ENCODE measurements at regions not wholly inside any gene's neighbourhood (a gene's known extent, or its start where the extent isn't known, plus 50 kb on each side); places are given as distances from the start of the nearest gene placed in this dataset.

DNA sequence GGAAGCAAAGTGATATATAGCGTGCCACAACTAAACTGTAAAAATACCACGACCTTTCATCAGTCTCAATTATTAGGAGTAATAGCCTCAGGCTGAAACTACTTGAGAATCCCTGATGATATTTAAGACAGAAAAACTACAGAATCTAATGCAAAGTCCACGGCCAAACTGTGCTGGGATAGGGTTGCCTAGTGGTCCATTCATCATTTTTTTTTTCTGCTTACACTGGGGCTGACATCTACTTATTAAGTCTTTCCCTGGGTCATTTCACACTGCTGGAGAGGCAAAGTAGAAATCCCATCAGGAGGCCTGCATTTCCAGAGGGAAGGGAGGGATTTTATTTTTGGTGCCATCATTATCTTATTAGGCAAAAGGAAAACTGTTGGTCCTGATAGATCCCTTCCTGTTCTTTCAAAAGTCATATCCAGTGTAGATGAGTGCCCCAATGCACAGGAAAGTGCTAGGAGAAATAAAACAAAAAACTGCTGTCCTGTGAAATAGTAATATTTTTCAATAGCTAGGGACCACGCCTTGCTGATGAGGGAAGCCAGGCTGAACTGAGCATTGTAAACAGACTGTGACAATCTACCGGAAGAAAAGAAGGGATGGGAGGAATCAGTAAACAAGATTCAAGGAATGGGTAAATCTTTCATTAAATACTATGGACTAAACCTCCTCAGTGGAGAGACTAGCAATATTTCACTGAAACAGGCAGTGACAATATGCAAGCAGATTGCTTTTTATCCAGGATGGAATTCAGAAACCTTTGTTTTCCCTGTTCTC, 644.3 kb downstream of the IRS1 start:
- Histone ChIP-seq H3K36me3 (ENCODE audit: control insufficient read depth, insufficient read depth, low read length) (no peaks in the 10 kb centered on the region), H3K9ac (no peak overlapping the region), H3K4me1 (no peaks in the 10 kb centered on the region), H3K79me2 (no peaks in the 10 kb centered on the region), H2AFZ (no peak overlapping the region), H3K27ac (no peak overlapping the region), H3K9me3 (ENCODE audit: control insufficient read depth, low read length) (no peaks in the 10 kb centered on the region), H3K4me3 (ENCODE audit: low read depth, low read length) (no peak overlapping the region), H3K27me3 (ENCODE audit: control insufficient read depth, insufficient read depth, low read length) (no peaks in the 10 kb centered on the region), H3K4me2 (ENCODE audit: low read length) (no peak overlapping the region)
- no peak for TF ChIP-seq CTCF (IDR thresholded peaks at IDR 0.05)

- Histone ChIP-seq H2AFZ (no peak overlapping the region), H3K4me2 (ENCODE audit: low read length) (no peak overlapping the region), H3K27me3 (ENCODE audit: control insufficient read depth, insufficient read depth, low read length) (no peaks in the 10 kb centered on the region), H3K36me3 (ENCODE audit: control insufficient read depth, insufficient read depth, low read length) (no peaks in the 10 kb centered on the region), H3K9ac (no peak overlapping the region), H3K79me2 (no peaks in the 10 kb centered on the region), H3K9me3 (ENCODE audit: control insufficient read depth, low read length) (no peaks in the 10 kb centered on the region), H3K4me1 (no peaks in the 10 kb centered on the region), H3K27ac (no peak overlapping the region), H3K4me3 (ENCODE audit: low read depth, low read length) (no peak overlapping the region)
- TF ChIP-seq CTCF (IDR thresholded peaks at IDR 0.05): no peak
Observed at GRCh38 chr2:226154610-226155009, 645.0 kb downstream of the IRS1 start.

- Histone ChIP-seq H3K4me1 (no peaks in the 10 kb centered on the region), H3K27ac (no peak overlapping the region), H3K27me3 (ENCODE audit: control insufficient read depth, insufficient read depth, low read length) (no peaks in the 10 kb centered on the region), H3K4me2 (ENCODE audit: low read length) (no peak overlapping the region), H3K36me3 (ENCODE audit: control insufficient read depth, insufficient read depth, low read length) (no peaks in the 10 kb centered on the region), H3K4me3 (ENCODE audit: low read depth, low read length) (no peak overlapping the region), H3K9ac (no peak overlapping the region), H3K79me2 (no peaks in the 10 kb centered on the region), H3K9me3 (ENCODE audit: control insufficient read depth, low read length) (no peaks in the 10 kb centered on the region), H2AFZ (no peak overlapping the region)
- TF ChIP-seq CTCF (IDR thresholded peaks at IDR 0.05): no peak
Observed at GRCh38 chr2:226153553-226153952, 646.1 kb downstream of the IRS1 start.

DNA sequence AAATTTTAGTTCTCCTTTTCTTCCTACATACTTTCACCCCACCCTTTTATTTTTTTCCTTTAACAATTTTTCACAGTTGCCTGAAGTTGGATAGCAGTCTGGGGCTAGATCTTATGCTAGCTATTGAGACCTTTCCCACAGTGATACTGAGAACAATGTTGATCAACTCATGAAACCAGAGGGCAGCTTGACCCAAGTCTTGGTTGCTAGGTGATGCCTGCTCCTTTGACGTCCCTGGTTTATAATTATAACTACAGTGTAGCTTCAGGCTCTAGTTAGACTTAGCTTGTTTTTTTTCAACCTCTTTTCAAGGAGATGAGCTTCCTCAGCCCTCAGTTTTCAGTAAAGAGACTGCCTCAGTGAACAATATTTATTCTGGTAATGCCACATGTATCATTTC, 648.5 kb downstream of the IRS1 start:
- no peaks in the 10 kb centered on the region for H3K4me1 ChIP-seq
- H3K27me3 ChIP-seq (ENCODE audit: control insufficient read depth, insufficient read depth, low read length): no peaks in the 10 kb centered on the region
- no peak for TF ChIP-seq CTCF (IDR thresholded peaks at IDR 0.05)
- no peaks in the 10 kb centered on the region for H3K79me2 ChIP-seq
- no peaks in the 10 kb centered on the region for H3K36me3 ChIP-seq (ENCODE audit: control insufficient read depth, insufficient read depth, low read length)
- H3K4me3 ChIP-seq (ENCODE audit: low read depth, low read length): no peak overlapping the region
- H3K4me2 ChIP-seq (ENCODE audit: low read length): no peak overlapping the region
- no peak overlapping the region for H3K27ac ChIP-seq
- H3K9ac ChIP-seq: no peak overlapping the region
- no peak overlapping the region for H2AFZ ChIP-seq
- no peaks in the 10 kb centered on the region for H3K9me3 ChIP-seq (ENCODE audit: control insufficient read depth, low read length)

GRCh38 chr2:226143091-226143490, 656.5 kb downstream of the IRS1 start:
- Histone ChIP-seq H3K27me3 (ENCODE audit: control insufficient read depth, insufficient read depth, low read length) (no peaks in the 10 kb centered on the region), H3K36me3 (ENCODE audit: control insufficient read depth, insufficient read depth, low read length) (no peaks in the 10 kb centered on the region), H3K4me3 (ENCODE audit: low read depth, low read length) (no peak overlapping the region), H3K4me1 (no peaks in the 10 kb centered on the region), H3K27ac (no peak overlapping the region), H3K79me2 (no peaks in the 10 kb centered on the region), H3K9ac (no peak overlapping the region), H3K9me3 (ENCODE audit: control insufficient read depth, low read length) (no peaks in the 10 kb centered on the region), H3K4me2 (ENCODE audit: low read length) (no peak overlapping the region), H2AFZ (no peak overlapping the region)
- no peak for TF ChIP-seq CTCF (IDR thresholded peaks at IDR 0.05)
